ENCODE measurements at regions not wholly inside any gene's neighbourhood (a gene's known extent, or its start where the extent isn't known, plus 50 kb on each side); places are given as distances from the start of the nearest gene placed in this dataset.

- no peak overlapping the region for H3K27ac ChIP-seq
- no peak for DNase-seq
- H3K4me3 ChIP-seq = no peak overlapping the region
- WGBS (ENCODE audit: insufficient coverage, low coverage, low lambda C conversion rate, missing lambda C conversion rate) = 59% methylated on average over 2 of the region's 2 CpGs
- TF ChIP-seq CTCF (IDR thresholded peaks at IDR 0.05) (no peak), POLR2A (IDR thresholded peaks at IDR 0.05) (no peak)
- no peak for ATAC-seq
- H3K9me3 ChIP-seq = no peaks in the 10 kb centered on the region
- no peaks in the 10 kb centered on the region for H3K4me1 ChIP-seq
- H3K27me3 ChIP-seq = no peaks in the 10 kb centered on the region
- intact Hi-C loops (cut with DNase I) = no loop called here
- no peaks in the 10 kb centered on the region for H3K36me3 ChIP-seq
These were observed 225.4 kb downstream of the DKK1 start for GRCh38 chr10:52539463-52539862.

DNA sequence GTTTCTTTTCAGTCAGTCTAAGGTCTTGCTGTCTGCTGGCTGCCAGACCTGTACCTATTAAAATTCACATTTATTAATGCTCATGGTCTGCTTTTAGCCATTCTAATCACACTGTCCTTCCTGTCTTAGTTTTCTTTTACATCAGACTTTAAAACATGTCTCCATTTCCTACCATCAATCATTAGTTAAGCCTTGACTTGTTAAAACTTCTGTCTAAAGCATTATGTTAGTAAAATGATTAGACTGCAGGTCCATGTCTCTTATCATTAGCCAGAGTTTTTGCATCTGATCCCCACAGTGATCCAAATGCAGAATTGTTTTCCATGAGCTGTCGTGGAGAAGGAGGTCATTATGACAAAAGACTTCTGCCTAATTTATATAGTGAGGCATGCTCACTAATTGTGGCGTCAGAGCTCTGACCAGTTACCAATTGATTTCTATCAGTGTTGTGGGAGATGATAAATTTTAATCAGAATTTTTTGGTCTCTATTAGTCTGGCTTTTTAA is 226.5 kb downstream of the DKK1 start:
- no peak overlapping the region for H3K27ac ChIP-seq
- ATAC-seq (no peak), DNase-seq (no peak)
- H3K36me3 ChIP-seq = no peaks in the 10 kb centered on the region
- H3K9me3 ChIP-seq = no peaks in the 10 kb centered on the region
- H3K4me1 ChIP-seq = no peaks in the 10 kb centered on the region
- intact Hi-C loops (cut with DNase I) = no loop called here
- no peaks in the 10 kb centered on the region for H3K27me3 ChIP-seq
- 43% methylated on average over 2 of the region's 2 CpGs for WGBS (ENCODE audit: insufficient coverage, low coverage, low lambda C conversion rate, missing lambda C conversion rate)
- no peak overlapping the region for H3K4me3 ChIP-seq
- TF ChIP-seq POLR2A (IDR thresholded peaks at IDR 0.05) (no peak), CTCF (IDR thresholded peaks at IDR 0.05) (no peak)

- no peak for ATAC-seq
- no peak for DNase-seq
- Histone ChIP-seq H3K9me3 (no peaks in the 10 kb centered on the region), H3K27me3 (no peaks in the 10 kb centered on the region), H3K4me1 (no peaks in the 10 kb centered on the region), H3K27ac (no peak overlapping the region), H3K4me3 (no peak overlapping the region), H3K36me3 (no peaks in the 10 kb centered on the region)
- TF ChIP-seq POLR2A (IDR thresholded peaks at IDR 0.05) (no peak), CTCF (IDR thresholded peaks at IDR 0.05) (no peak)
- WGBS (ENCODE audit: insufficient coverage, low coverage, low lambda C conversion rate, missing lambda C conversion rate) = 10% methylated on average over 2 of the region's 2 CpGs
- intact Hi-C loops (cut with DNase I) = no loop called here
These were observed 227.0 kb downstream of the DKK1 start for GRCh38 chr10:52541006-52541473.

DNA sequence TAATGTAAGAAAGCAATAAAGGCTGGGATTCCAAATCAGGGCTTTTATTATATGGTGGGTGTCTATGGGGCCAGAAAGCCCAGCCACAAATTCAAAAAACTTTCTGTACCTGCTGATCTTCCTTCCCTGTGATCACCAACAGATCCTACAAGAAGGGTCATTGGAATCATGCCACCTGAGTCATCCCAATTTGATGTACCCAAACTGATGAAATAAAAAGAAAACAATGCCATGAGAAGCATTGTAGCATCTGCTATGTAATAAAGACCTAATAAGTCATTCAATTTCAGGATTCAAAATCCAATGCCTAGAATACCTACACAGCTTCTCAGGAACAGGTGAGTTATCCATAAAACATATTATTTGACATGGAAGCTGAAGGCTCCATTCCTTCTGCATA is 228.8 kb downstream of the DKK1 start:
- Histone ChIP-seq H3K27me3 (no peaks in the 10 kb centered on the region), H3K36me3 (no peaks in the 10 kb centered on the region), H3K9me3 (no peaks in the 10 kb centered on the region), H3K4me3 (no peak overlapping the region), H3K27ac (no peak overlapping the region), H3K4me1 (no peaks in the 10 kb centered on the region)
- intact Hi-C loops (cut with DNase I) = no loop called here
- DNase-seq = no peak
- ATAC-seq = no peak
- TF ChIP-seq POLR2A (IDR thresholded peaks at IDR 0.05) = no peak
- no peak for TF ChIP-seq CTCF (IDR thresholded peaks at IDR 0.05)

DNA sequence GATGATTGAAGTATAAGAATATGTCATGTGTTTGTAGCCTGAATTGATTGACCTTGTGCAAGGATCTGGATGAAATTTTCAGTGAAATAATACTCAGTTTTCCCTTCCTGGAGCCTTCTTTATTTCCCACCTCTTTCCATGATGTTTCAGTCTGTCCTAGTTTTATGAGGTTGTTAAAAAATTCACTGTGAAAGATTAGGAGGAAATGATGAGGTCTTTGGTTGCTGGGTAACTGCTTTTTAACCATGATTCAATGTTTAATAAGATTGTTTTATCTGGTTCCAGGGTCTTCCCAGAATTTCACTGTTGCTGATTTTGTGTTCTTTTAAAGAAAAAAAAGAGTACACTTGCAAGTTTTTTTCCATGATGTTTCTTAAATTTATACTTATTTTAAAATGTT is 221.5 kb downstream of the MBL2 start:
- no peak for TF ChIP-seq CTCF (IDR thresholded peaks at IDR 0.05)
- TF ChIP-seq POLR2A (IDR thresholded peaks at IDR 0.05) = no peak
- no peak for ATAC-seq
- DNase-seq = no peak
- no peaks in the 10 kb centered on the region for H3K4me1 ChIP-seq
- no peak overlapping the region for H3K27ac ChIP-seq
- intact Hi-C loops (cut with DNase I) = no loop called here
- H3K9me3 ChIP-seq = no peaks in the 10 kb centered on the region
- H3K27me3 ChIP-seq = no peaks in the 10 kb centered on the region
- no peaks in the 10 kb centered on the region for H3K36me3 ChIP-seq
- H3K4me3 ChIP-seq = no peak overlapping the region
